HG03442 (cell line): ENCODE measurements at regions not wholly inside any gene's neighbourhood (a gene's known extent, or its start where the extent isn't known, plus 50 kb on each side); places are given as distances from the start of the nearest gene placed in this dataset.

ENCODE experiments used
- ATAC-seq: cut with Tn5 transposase; IDR thresholded peaks from one replicate; pipeline ENCODE4 v1.9.1; 2021; ENCODE audit warnings: mild to moderate bottlenecking, moderate library complexity; ENCODE audit not compliant: unreplicated experiment

GRCh38 chr2:171225989-171226388 lies 65.3 kb upstream of the TLK1 start:
- no peak for ATAC-seq

- ATAC-seq: no peak
Observed at GRCh38 chr2:171225302-171225980, 64.7 kb upstream of the TLK1 start.

GRCh38 chr2:171217330-171217729 lies 56.6 kb upstream of the TLK1 start:
- ATAC-seq: no peak

- ATAC-seq: no peak
Observed at GRCh38 chr2:171216631-171217030, 55.9 kb upstream of the TLK1 start.

GRCh38 chr2:171214093-171214492 lies 53.4 kb upstream of the TLK1 start:
- no peak for ATAC-seq

- peak; percentile 57 for ATAC-seq
Observed at GRCh38 chr2:171210864-171211431, 50.3 kb upstream of the TLK1 start.
